Activated CD4-positive, alpha-beta memory T cell treated with anti-CD3 and anti-CD28 coated beads, Interleukin-2, amount 10 ng/mL, durations not matched to agents 7 days and 5 days (primary cell): ENCODE measurements at regions not wholly inside any gene's neighbourhood (a gene's known extent, or its start where the extent isn't known, plus 50 kb on each side); places are given as distances from the start of the nearest gene placed in this dataset.
"Not testable (repeated sequence)": the region's sequence is repeated elsewhere in the genome, so short reads cannot be mapped to it uniquely, and the experiment has no call there.

ENCODE experiments used
- CTCF ChIA-PET: fragments of 350-600 bp; sonication (Branson Sonifier 250); formaldehyde crosslinking; loops from one replicate; lab custom pipeline; 2021; ENCODE audit warnings: antibody characterized with exemption, inconsistent platforms; lab: Charles Lee
- POLR2A ChIA-PET: fragments of 350-600 bp; sonication (Branson Sonifier 250); formaldehyde crosslinking; loops from one replicate; lab custom pipeline; 2021; ENCODE audit warnings: antibody characterized with exemption; lab: Charles Lee
- DNase-seq: peaks from one replicate; pipeline ENCODE4 v3.0.0-alpha.2; 2020
- H3K27ac Mint-ChIP-seq: one replicate; pipeline ENCODE4 v1.8.0; 2021; ENCODE audit warnings: mild to moderate bottlenecking, mixed read lengths
- H3K27me3 Mint-ChIP-seq: one replicate; pipeline ENCODE4 v1.8.0; 2021; ENCODE audit warnings: mixed read lengths
- H3K36me3 Mint-ChIP-seq: one replicate; pipeline ENCODE4 v1.8.0; 2021; ENCODE audit warnings: low read depth, mixed read lengths
- H3K4me1 Mint-ChIP-seq: one replicate; pipeline ENCODE4 v1.8.0; 2021; ENCODE audit warnings: mixed read lengths
- H3K4me3 Mint-ChIP-seq: one replicate; pipeline ENCODE4 v1.8.0; 2021; ENCODE audit warnings: mild to moderate bottlenecking, mixed read lengths
- H3K9me3 Mint-ChIP-seq: one replicate; pipeline ENCODE4 v1.8.0; 2021; ENCODE audit warnings: mixed read lengths

- no peak overlapping the region for H3K27ac Mint-ChIP-seq
- ChIA-PET CTCF (interaction anchor here (0.9 to 1.2 kb wide), 2 partner anchors 46 to 146 kb away, joined by 3 to 6 read pairs; no protein-coding TSS in a partner anchor), POLR2A (interaction anchor here (1.4 to 2.2 kb wide), 3 partner anchors 8 to 145 kb away, joined by 4 to 13 read pairs (median 12); no protein-coding TSS in a partner anchor)
- DNase-seq = no peak
- H3K27me3 Mint-ChIP-seq = no peaks in the 10 kb centered on the region
- peaks cover 34% of the 10 kb centered on the region for H3K4me1 Mint-ChIP-seq
- no peak overlapping the region for H3K4me3 Mint-ChIP-seq
- peaks cover 63% of the 10 kb centered on the region for H3K36me3 Mint-ChIP-seq
- H3K9me3 Mint-ChIP-seq = peaks cover 25% of the 10 kb centered on the region
Measured at GRCh38 chr12:46515829-46516228, 143.3 kb upstream of the SLC38A2 start.

GRCh38 chr12:46514886-46515285 lies 142.3 kb upstream of the SLC38A2 start:
- Mint-ChIP-seq H3K27ac (no peak overlapping the region), H3K4me1 (peaks cover 29% of the 10 kb centered on the region), H3K9me3 (peaks cover 30% of the 10 kb centered on the region), H3K36me3 (peaks cover 68% of the 10 kb centered on the region), H3K27me3 (no peaks in the 10 kb centered on the region), H3K4me3 (no peak overlapping the region)
- DNase-seq = no peak
- POLR2A ChIA-PET = interaction anchor here (0.8 to 1.9 kb wide), 3 partner anchors 9 to 55 kb away, joined by 3 to 12 read pairs (median 5); no protein-coding TSS in a partner anchor
- CTCF ChIA-PET = interaction anchor here (1.1 kb wide), 1 partner anchor 39 kb away, joined by 3 read pairs; no protein-coding TSS in a partner anchor

- POLR2A ChIA-PET, DNase-seq, H3K27ac Mint-ChIP-seq, CTCF ChIA-PET, H3K27me3 Mint-ChIP-seq, H3K4me1 Mint-ChIP-seq, H3K4me3 Mint-ChIP-seq: not testable (repeated sequence)
- H3K9me3 Mint-ChIP-seq = peaks cover 61% of the 10 kb centered on the region
- peaks cover 64% of the 10 kb centered on the region for H3K36me3 Mint-ChIP-seq
Measured at GRCh38 chr12:46510257-46510656, 137.7 kb upstream of the SLC38A2 start.

GRCh38 chr12:46509135-46509534 lies 136.6 kb upstream of the SLC38A2 start:
- ChIA-PET POLR2A (interaction anchor here (0.9 kb wide), 1 partner anchor 137 kb away, joined by 3 read pairs; no protein-coding TSS in a partner anchor), CTCF (no interaction called here)
- Mint-ChIP-seq H3K4me1 (peaks cover 4% of the 10 kb centered on the region), H3K36me3 (peaks cover 56% of the 10 kb centered on the region), H3K9me3 (peaks cover 60% of the 10 kb centered on the region), H3K4me3 (no peak overlapping the region), H3K27ac (no peak overlapping the region), H3K27me3 (no peaks in the 10 kb centered on the region)
- DNase-seq = no peak

- CTCF ChIA-PET = no interaction called here
- Mint-ChIP-seq H3K27me3 (no peaks in the 10 kb centered on the region), H3K4me1 (peaks cover 4% of the 10 kb centered on the region), H3K4me3 (no peak overlapping the region), H3K27ac (no peak overlapping the region), H3K9me3 (peaks cover 61% of the 10 kb centered on the region), H3K36me3 (peaks cover 52% of the 10 kb centered on the region)
- no peak for DNase-seq
- POLR2A ChIA-PET = interaction anchor here (0.9 kb wide), 1 partner anchor 137 kb away, joined by 3 read pairs; no protein-coding TSS in a partner anchor
Measured at GRCh38 chr12:46508651-46509050, 136.1 kb upstream of the SLC38A2 start.

GRCh38 chr12:46507766-46508165 lies 135.2 kb upstream of the SLC38A2 start:
- no peak overlapping the region for H3K4me3 Mint-ChIP-seq
- CTCF ChIA-PET = no interaction called here
- no peak overlapping the region for H3K27ac Mint-ChIP-seq
- no peak for DNase-seq
- peaks cover 51% of the 10 kb centered on the region for H3K36me3 Mint-ChIP-seq
- no peaks in the 10 kb centered on the region for H3K27me3 Mint-ChIP-seq
- POLR2A ChIA-PET = interaction anchor here (1.1 kb wide), 1 partner anchor 16 kb away, joined by 3 read pairs; no protein-coding TSS in a partner anchor
- peaks cover 4% of the 10 kb centered on the region for H3K4me1 Mint-ChIP-seq
- H3K9me3 Mint-ChIP-seq = peaks cover 58% of the 10 kb centered on the region

GRCh38 chr12:46506961-46507360 lies 134.4 kb upstream of the SLC38A2 start:
- Mint-ChIP-seq H3K27ac (no peak overlapping the region), H3K27me3 (no peaks in the 10 kb centered on the region), H3K36me3 (peaks cover 48% of the 10 kb centered on the region), H3K4me3 (no peak overlapping the region), H3K9me3 (peaks cover 62% of the 10 kb centered on the region), H3K4me1 (peaks cover 4% of the 10 kb centered on the region)
- DNase-seq = no peak
- CTCF ChIA-PET = no interaction called here
- POLR2A ChIA-PET = interaction anchor here (1.1 kb wide), 2 partner anchors 10 to 17 kb away, joined by 3 to 4 read pairs; no protein-coding TSS in a partner anchor

GRCh38 chr12:46506198-46506597 lies 133.6 kb upstream of the SLC38A2 start:
- no peak for DNase-seq
- H3K9me3 Mint-ChIP-seq = peaks cover 59% of the 10 kb centered on the region
- ChIA-PET POLR2A (interaction anchor here (1.1 kb wide), 1 partner anchor 11 kb away, joined by 4 read pairs; no protein-coding TSS in a partner anchor), CTCF (no interaction called here)
- peaks cover 46% of the 10 kb centered on the region for H3K36me3 Mint-ChIP-seq
- no peak overlapping the region for H3K4me3 Mint-ChIP-seq
- no peaks in the 10 kb centered on the region for H3K27me3 Mint-ChIP-seq
- H3K27ac Mint-ChIP-seq = no peak overlapping the region
- peaks cover 4% of the 10 kb centered on the region for H3K4me1 Mint-ChIP-seq

GRCh38 chr12:46504494-46504893 lies 131.9 kb upstream of the SLC38A2 start:
- H3K4me3 Mint-ChIP-seq = no peak overlapping the region
- no peak overlapping the region for H3K27ac Mint-ChIP-seq
- ChIA-PET POLR2A (no interaction called here), CTCF (no interaction called here)
- peaks cover 57% of the 10 kb centered on the region for H3K9me3 Mint-ChIP-seq
- peaks cover 33% of the 10 kb centered on the region for H3K36me3 Mint-ChIP-seq
- no peak for DNase-seq
- H3K4me1 Mint-ChIP-seq = peaks cover 4% of the 10 kb centered on the region
- H3K27me3 Mint-ChIP-seq = no peaks in the 10 kb centered on the region

GRCh38 chr12:46503637-46504175 lies 131.1 kb upstream of the SLC38A2 start:
- Mint-ChIP-seq H3K27ac (no peak overlapping the region), H3K27me3 (no peaks in the 10 kb centered on the region), H3K9me3 (peaks cover 56% of the 10 kb centered on the region), H3K4me1 (peaks cover 4% of the 10 kb centered on the region), H3K36me3 (peaks cover 33% of the 10 kb centered on the region), H3K4me3 (no peak overlapping the region)
- CTCF ChIA-PET = no interaction called here
- no peak for DNase-seq
- POLR2A ChIA-PET = no interaction called here

GRCh38 chr12:46500673-46501072 lies 128.1 kb upstream of the SLC38A2 start:
- Mint-ChIP-seq H3K27ac (no peak overlapping the region), H3K4me3 (no peak overlapping the region), H3K27me3 (no peaks in the 10 kb centered on the region), H3K36me3 (peaks cover 17% of the 10 kb centered on the region), H3K4me1 (no peaks in the 10 kb centered on the region), H3K9me3 (peaks cover 29% of the 10 kb centered on the region)
- ChIA-PET CTCF (no interaction called here), POLR2A (no interaction called here)
- no peak for DNase-seq

- CTCF ChIA-PET = no interaction called here
Measured at GRCh38 chr12:46499901-46500300, 127.3 kb upstream of the SLC38A2 start.

GRCh38 chr12:46499226-46499625 lies 126.7 kb upstream of the SLC38A2 start:
- H3K27ac Mint-ChIP-seq = no peak overlapping the region
- H3K36me3 Mint-ChIP-seq = peaks cover 14% of the 10 kb centered on the region
- peaks cover 21% of the 10 kb centered on the region for H3K9me3 Mint-ChIP-seq
- DNase-seq = no peak
- H3K4me3 Mint-ChIP-seq = no peak overlapping the region
- ChIA-PET CTCF (no interaction called here), POLR2A (no interaction called here)
- no peaks in the 10 kb centered on the region for H3K4me1 Mint-ChIP-seq
- H3K27me3 Mint-ChIP-seq = no peaks in the 10 kb centered on the region

More at GRCh38 chr12:46499901-46500300, 127.3 kb upstream of the SLC38A2 start:
- Mint-ChIP-seq H3K27ac (no peak overlapping the region), H3K4me1 (no peaks in the 10 kb centered on the region), H3K36me3 (peaks cover 14% of the 10 kb centered on the region), H3K4me3 (no peak overlapping the region), H3K9me3 (peaks cover 24% of the 10 kb centered on the region), H3K27me3 (no peaks in the 10 kb centered on the region)
- POLR2A ChIA-PET = no interaction called here
- no peak for DNase-seq
